A549 (cell line): ENCODE measurements at regions not wholly inside any gene's neighbourhood (a gene's known extent, or its start where the extent isn't known, plus 50 kb on each side); places are given as distances from the start of the nearest gene placed in this dataset.

ENCODE experiments used
- ATAC-seq, 2 experiments: fragments of 200-7000 bp in 1 of 2; fragments of >200 bp in 1 of 2; cut with Nextera tagmentation in 1 of 2; cut with Tn5 transposase in 1 of 2; 3 replicates each; pipeline versions ENCODE4 v1.8.0 to v1.9.1; 2018 to 2020; ENCODE audit warnings: mild to moderate bottlenecking in 1 of 2, moderate library complexity in 1 of 2
- CTCF ChIA-PET: fragments of 300-600 bp; sonication (Branson Sonifier 250); formaldehyde crosslinking; extraction: SDS; loops from one replicate; lab custom pipeline; 2021; ENCODE audit warnings: antibody characterized with exemption, inconsistent platforms; lab: Yijun Ruan, JAX
- POLR2A ChIA-PET: fragments of 350-600 bp; formaldehyde crosslinking; extraction: SDS; loops from one replicate; lab custom pipeline; 2021; ENCODE audit warnings: antibody characterized with exemption, inconsistent platforms; lab: Yijun Ruan, JAX
- DNase-seq, 2 experiments: peaks; one replicate each; pipeline versions ENCODE4 v3.0.0 to v3.0.0-alpha.2; 2011 to 2016; ENCODE audit warnings: low read depth in 1 of 2, low spot score in 1 of 2
- FAIRE-seq: peaks from 2 replicates; lab custom pipeline; 2011; peaks lifted over from hg19 to GRCh38; lab: Jason Lieb, UNC
- H3K27ac ChIP-seq, 2 experiments: fragments of >200 bp; sonication (Bioruptor Twin); formaldehyde crosslinking; 3 replicates each; pipeline ENCODE4 v1.5.1; 2016 to 2017
- H3K4me1 ChIP-seq: fragments of >200 bp; sonication (Bioruptor Twin); formaldehyde crosslinking; 3 replicates; pipeline ENCODE4 v1.6.1; 2016
- H3K4me2 ChIP-seq: fragments of >200 bp; sonication (Bioruptor Twin); formaldehyde crosslinking; 3 replicates; pipeline ENCODE4 v1.6.1; 2016
- H3K4me3 ChIP-seq: fragments of >200 bp; sonication (Bioruptor Twin); formaldehyde crosslinking; 3 replicates; pipeline ENCODE4 v1.5.1; 2016
- H3K9me3 ChIP-seq: fragments of >200 bp; sonication (Bioruptor Twin); formaldehyde crosslinking; 3 replicates; pipeline ENCODE4 v1.6.1; 2016
- CBX2 ChIP-seq: fragments of 200-600 bp; sonication (generic); IDR thresholded peaks from 2 replicates; pipeline ENCODE4 v1.6.1; 2016; ENCODE audit warnings: low read depth, mild to moderate bottlenecking, borderline replicate concordance
- CEBPB ChIP-seq, 2 experiments: fragments of >200 bp in 1 of 2; sonication (Bioruptor Twin) in 1 of 2; formaldehyde crosslinking in 1 of 2; IDR thresholded peaks; 2 replicates each; pipeline ENCODE4 v1.6.1; 2012 to 2016
- CHD4 ChIP-seq: fragments of 200-600 bp; sonication (generic); IDR thresholded peaks from 2 replicates; pipeline ENCODE4 v1.6.1; 2016; ENCODE audit warnings: antibody characterized with exemption, mild to moderate bottlenecking, borderline replicate concordance
- HDAC2 ChIP-seq: fragments of 200-600 bp; sonication (generic); IDR thresholded peaks from 2 replicates; pipeline ENCODE4 v1.6.1; 2016
- HEYL ChIP-seq: fragments of 250-450 bp; sonication (Bioruptor Pico); IDR thresholded peaks from 2 replicates; pipeline ENCODE4 v1.8.0; 2021; ENCODE audit warnings: mild to moderate bottlenecking, moderate library complexity
- HOXA7 ChIP-seq: fragments of 250-450 bp; sonication (Bioruptor Pico); IDR thresholded peaks from 2 replicates; pipeline ENCODE4 v1.5.0; 2020; ENCODE audit warnings: mild to moderate bottlenecking, moderate library complexity
- JUN ChIP-seq, 2 experiments: fragments of >200 bp; sonication (Bioruptor Twin); formaldehyde crosslinking; IDR thresholded peaks; 2 replicates in 1 of 2; 3 replicates in 1 of 2; pipeline ENCODE4 v1.6.1; 2016 to 2017
- JUNB ChIP-seq: fragments of >200 bp; sonication (Bioruptor Twin); formaldehyde crosslinking; IDR thresholded peaks from 2 replicates; pipeline ENCODE4 v1.6.1; 2016
- MYC ChIP-seq: IDR thresholded peaks from 2 replicates; pipeline ENCODE4 v1.6.1; 2012; ENCODE audit warnings: mild to moderate bottlenecking, inconsistent platforms, low read length, improper control_type of control experiment, borderline replicate concordance
- NPAS2 ChIP-seq: fragments of 250-450 bp; sonication (Bioruptor Pico); IDR thresholded peaks from 2 replicates; pipeline ENCODE4 v1.8.0; 2022; ENCODE audit warnings: mild to moderate bottlenecking, moderate library complexity, borderline replicate concordance
- PHF8 ChIP-seq: fragments of 200-600 bp; sonication (generic); IDR thresholded peaks from 2 replicates; pipeline ENCODE4 v1.6.1; 2016; ENCODE audit warnings: low read depth, mild to moderate bottlenecking, antibody characterized with exemption, moderate library complexity, borderline replicate concordance
- POLR2A ChIP-seq: IDR thresholded peaks from 2 replicates; pipeline ENCODE4 v1.6.1; 2012; ENCODE audit warnings: mild to moderate bottlenecking, low read length
- POLR2AphosphoS2 ChIP-seq: conservative IDR thresholded peaks from 2 replicates; pipeline ENCODE4 v1.6.1; 2012; ENCODE audit warnings: low read length, improper control_type of control experiment, inconsistent platforms
- RARB ChIP-seq: fragments of 250-450 bp; sonication (Bioruptor Pico); IDR thresholded peaks from 2 replicates; pipeline ENCODE4 v1.8.0; 2021; ENCODE audit warnings: mild to moderate bottlenecking, moderate library complexity
- SREBF2 ChIP-seq: fragments of 450-650 bp; IDR thresholded peaks from 2 replicates; pipeline ENCODE4 v1.6.1; 2014; ENCODE audit warnings: mild to moderate bottlenecking, moderate library complexity
- TFCP2L1 ChIP-seq: fragments of 250-450 bp; sonication (Bioruptor Pico); IDR thresholded peaks from 2 replicates; pipeline ENCODE4 v1.5.0; 2021; ENCODE audit warnings: mild to moderate bottlenecking
- WGBS: methylation state at CpG from one replicate; pipeline ENCODE4 v1.1.6; 2017; ENCODE audit errors: missing lambda C conversion rate; 5-methylcytosine and 5-hydroxymethylcytosine counted together
- TF ChIP-seq, protein P1 (sequence below): fragments of >200 bp; sonication (Bioruptor Twin); formaldehyde crosslinking; IDR thresholded peaks from 3 replicates; pipeline ENCODE4 v1.5.1; 2016
- TF ChIP-seq, protein P2 (sequence below): fragments of 200-600 bp; sonication (generic); IDR thresholded peaks from 2 replicates; pipeline ENCODE4 v1.6.1; 2016; ENCODE audit warnings: antibody characterized with exemption, mild to moderate bottlenecking, moderate library complexity
- TF ChIP-seq, protein P3 (sequence below): IDR thresholded peaks from 2 replicates; pipeline ENCODE4 v1.6.1; 2012; ENCODE audit warnings: low read depth, borderline replicate concordance
- TF ChIP-seq, protein P4 (sequence below): fragments of 250-450 bp; sonication (Bioruptor Pico); IDR thresholded peaks from 2 replicates; pipeline ENCODE4 v1.5.0; 2020; ENCODE audit warnings: low read depth, mild to moderate bottlenecking, moderate library complexity

DNA sequence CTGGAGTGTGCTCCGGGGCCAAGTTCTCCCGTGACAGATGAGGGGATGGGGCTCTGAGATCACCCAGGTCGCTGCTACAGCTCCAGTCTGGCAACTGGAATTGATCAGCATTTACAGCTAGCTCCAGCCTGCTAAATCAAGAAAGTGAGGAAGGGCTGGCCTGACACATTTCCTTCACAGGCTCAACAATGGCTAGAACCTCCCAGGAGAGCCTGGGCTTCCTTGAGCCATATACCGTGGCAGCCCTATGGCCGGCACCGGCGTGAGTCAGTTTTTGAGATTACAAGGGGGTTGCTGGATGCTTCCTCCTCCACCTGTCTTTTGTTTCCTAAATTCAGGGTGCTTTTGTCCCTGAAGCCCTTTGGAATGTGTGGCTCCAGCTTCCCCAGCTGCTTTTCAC, 104.2 kb downstream of the ETS2 start:
- Histone ChIP-seq H3K4me3 (no peak overlapping the region), H3K9me3 (no peaks in the 10 kb centered on the region), H3K27ac (peak overlapping the region; percentile 75 to 78; a peak in 5 of 6 replicates), H3K4me1 (peaks cover 51% of the 10 kb centered on the region), H3K4me2 (no peak overlapping the region; the same call in 2 of the 3 replicates)
- TF ChIP-seq HEYL (CRISPR knock-in tag) (no peak), SREBF2 (no peak), RARB (no peak), NPAS2 (no peak), CHD4 (no peak), CEBPB (IDR thresholded peaks at IDR 0.05) (no peak), POLR2A (no peak)
- TF ChIP-seq, protein P1, sequence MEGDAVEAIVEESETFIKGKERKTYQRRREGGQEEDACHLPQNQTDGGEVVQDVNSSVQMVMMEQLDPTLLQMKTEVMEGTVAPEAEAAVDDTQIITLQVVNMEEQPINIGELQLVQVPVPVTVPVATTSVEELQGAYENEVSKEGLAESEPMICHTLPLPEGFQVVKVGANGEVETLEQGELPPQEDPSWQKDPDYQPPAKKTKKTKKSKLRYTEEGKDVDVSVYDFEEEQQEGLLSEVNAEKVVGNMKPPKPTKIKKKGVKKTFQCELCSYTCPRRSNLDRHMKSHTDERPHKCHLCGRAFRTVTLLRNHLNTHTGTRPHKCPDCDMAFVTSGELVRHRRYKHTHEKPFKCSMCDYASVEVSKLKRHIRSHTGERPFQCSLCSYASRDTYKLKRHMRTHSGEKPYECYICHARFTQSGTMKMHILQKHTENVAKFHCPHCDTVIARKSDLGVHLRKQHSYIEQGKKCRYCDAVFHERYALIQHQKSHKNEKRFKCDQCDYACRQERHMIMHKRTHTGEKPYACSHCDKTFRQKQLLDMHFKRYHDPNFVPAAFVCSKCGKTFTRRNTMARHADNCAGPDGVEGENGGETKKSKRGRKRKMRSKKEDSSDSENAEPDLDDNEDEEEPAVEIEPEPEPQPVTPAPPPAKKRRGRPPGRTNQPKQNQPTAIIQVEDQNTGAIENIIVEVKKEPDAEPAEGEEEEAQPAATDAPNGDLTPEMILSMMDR: no peak
- POLR2A ChIA-PET: no interaction called here
- DNase-seq (no peak), ATAC-seq (no peak), FAIRE-seq (no peak)
- 87% methylated on average over 7 of the region's 7 CpGs for WGBS
- CTCF ChIA-PET: no interaction called here

DNA sequence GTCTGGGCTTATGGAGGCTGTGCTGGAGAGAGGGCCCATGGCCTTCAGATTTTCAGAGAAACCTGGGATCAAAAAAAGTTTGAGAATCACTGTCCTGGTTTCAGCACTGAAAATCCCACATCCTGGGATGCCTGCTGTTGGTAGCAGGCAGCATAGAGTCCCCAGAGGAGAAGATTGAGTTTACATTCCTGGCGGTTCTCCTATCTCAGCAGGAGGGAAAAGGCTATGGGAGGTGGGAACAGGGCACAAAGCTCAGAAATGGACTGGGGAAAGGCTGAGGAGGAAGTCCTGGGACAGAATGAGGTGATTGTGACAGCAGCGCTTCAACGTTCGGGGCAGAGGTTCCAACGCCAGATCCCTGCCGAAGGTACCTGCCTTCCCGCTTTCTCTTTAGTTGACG, 103.4 kb downstream of the ETS2 start:
- WGBS: 90% methylated on average over 3 of the region's 8 CpGs
- no peak overlapping the region for H3K4me2 ChIP-seq
- no peak overlapping the region for H3K4me3 ChIP-seq
- peak overlapping the region; percentile 75 to 78; a peak in 4 of 6 replicates for H3K27ac ChIP-seq
- ATAC-seq (no peak), DNase-seq (no peak), FAIRE-seq (no peak)
- TF ChIP-seq HDAC2: no peak
- TF ChIP-seq, protein P2, sequence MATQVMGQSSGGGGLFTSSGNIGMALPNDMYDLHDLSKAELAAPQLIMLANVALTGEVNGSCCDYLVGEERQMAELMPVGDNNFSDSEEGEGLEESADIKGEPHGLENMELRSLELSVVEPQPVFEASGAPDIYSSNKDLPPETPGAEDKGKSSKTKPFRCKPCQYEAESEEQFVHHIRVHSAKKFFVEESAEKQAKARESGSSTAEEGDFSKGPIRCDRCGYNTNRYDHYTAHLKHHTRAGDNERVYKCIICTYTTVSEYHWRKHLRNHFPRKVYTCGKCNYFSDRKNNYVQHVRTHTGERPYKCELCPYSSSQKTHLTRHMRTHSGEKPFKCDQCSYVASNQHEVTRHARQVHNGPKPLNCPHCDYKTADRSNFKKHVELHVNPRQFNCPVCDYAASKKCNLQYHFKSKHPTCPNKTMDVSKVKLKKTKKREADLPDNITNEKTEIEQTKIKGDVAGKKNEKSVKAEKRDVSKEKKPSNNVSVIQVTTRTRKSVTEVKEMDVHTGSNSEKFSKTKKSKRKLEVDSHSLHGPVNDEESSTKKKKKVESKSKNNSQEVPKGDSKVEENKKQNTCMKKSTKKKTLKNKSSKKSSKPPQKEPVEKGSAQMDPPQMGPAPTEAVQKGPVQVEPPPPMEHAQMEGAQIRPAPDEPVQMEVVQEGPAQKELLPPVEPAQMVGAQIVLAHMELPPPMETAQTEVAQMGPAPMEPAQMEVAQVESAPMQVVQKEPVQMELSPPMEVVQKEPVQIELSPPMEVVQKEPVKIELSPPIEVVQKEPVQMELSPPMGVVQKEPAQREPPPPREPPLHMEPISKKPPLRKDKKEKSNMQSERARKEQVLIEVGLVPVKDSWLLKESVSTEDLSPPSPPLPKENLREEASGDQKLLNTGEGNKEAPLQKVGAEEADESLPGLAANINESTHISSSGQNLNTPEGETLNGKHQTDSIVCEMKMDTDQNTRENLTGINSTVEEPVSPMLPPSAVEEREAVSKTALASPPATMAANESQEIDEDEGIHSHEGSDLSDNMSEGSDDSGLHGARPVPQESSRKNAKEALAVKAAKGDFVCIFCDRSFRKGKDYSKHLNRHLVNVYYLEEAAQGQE: no peak
- no peak for TF ChIP-seq CEBPB (IDR thresholded peaks at IDR 0.05)
- no peak for TF ChIP-seq HEYL (CRISPR knock-in tag)
- no peak for TF ChIP-seq TFCP2L1 (CRISPR knock-in tag)
- TF ChIP-seq PHF8: no peak
- no peak for TF ChIP-seq JUN (IDR thresholded peaks at IDR 0.05)
- TF ChIP-seq MYC: no peak
- TF ChIP-seq, protein P3, sequence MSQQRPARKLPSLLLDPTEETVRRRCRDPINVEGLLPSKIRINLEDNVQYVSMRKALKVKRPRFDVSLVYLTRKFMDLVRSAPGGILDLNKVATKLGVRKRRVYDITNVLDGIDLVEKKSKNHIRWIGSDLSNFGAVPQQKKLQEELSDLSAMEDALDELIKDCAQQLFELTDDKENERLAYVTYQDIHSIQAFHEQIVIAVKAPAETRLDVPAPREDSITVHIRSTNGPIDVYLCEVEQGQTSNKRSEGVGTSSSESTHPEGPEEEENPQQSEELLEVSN: no peak
- no peak for TF ChIP-seq JUNB
- no peak for TF ChIP-seq HOXA7 (CRISPR knock-in tag)
- no peak for TF ChIP-seq CBX2
- ChIA-PET POLR2A (no interaction called here), CTCF (no interaction called here)
- no peaks in the 10 kb centered on the region for H3K9me3 ChIP-seq
- peaks cover 51% of the 10 kb centered on the region for H3K4me1 ChIP-seq

DNA sequence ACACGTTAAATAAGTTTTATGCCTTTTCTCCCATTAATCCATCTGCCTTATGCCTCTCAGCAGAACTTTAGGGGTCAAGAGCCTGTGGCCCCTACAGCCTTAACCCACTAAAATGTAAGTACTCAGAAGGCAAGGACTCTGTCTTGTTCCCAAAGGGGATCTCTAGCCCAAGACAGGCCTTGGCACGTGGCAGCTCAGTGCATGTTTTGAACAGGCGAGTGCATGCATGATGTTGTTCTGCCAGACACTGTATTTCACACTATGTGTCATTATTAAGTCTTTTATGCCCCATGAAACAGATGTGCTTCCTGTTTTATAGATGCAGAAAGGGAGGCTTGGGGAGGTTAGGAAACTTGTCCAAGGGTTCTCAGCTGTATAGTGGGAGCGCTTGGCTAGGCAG, 102.8 kb downstream of the ETS2 start:
- POLR2A ChIA-PET: no interaction called here
- peak overlapping the region; percentile 75 to 78; a peak in 2 of 6 replicates for H3K27ac ChIP-seq
- H3K9me3 ChIP-seq: no peaks in the 10 kb centered on the region
- no peak for DNase-seq
- TF ChIP-seq, protein P4, sequence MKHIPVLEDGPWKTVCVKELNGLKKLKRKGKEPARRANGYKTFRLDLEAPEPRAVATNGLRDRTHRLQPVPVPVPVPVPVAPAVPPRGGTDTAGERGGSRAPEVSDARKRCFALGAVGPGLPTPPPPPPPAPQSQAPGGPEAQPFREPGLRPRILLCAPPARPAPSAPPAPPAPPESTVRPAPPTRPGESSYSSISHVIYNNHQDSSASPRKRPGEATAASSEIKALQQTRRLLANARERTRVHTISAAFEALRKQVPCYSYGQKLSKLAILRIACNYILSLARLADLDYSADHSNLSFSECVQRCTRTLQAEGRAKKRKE: no peak
- TF ChIP-seq POLR2AphosphoS2: no peak
- no peak for FAIRE-seq
- WGBS: 89% methylated on average over 4 of the region's 4 CpGs
- no peak overlapping the region for H3K4me2 ChIP-seq
- ATAC-seq: no peak
- H3K4me3 ChIP-seq: no peak overlapping the region
- CTCF ChIA-PET: no interaction called here
- H3K4me1 ChIP-seq: peaks cover 49% of the 10 kb centered on the region
